ENCODE measurements at regions not wholly inside any gene's neighbourhood (a gene's known extent, or its start where the extent isn't known, plus 50 kb on each side); places are given as distances from the start of the nearest gene placed in this dataset.

DNA sequence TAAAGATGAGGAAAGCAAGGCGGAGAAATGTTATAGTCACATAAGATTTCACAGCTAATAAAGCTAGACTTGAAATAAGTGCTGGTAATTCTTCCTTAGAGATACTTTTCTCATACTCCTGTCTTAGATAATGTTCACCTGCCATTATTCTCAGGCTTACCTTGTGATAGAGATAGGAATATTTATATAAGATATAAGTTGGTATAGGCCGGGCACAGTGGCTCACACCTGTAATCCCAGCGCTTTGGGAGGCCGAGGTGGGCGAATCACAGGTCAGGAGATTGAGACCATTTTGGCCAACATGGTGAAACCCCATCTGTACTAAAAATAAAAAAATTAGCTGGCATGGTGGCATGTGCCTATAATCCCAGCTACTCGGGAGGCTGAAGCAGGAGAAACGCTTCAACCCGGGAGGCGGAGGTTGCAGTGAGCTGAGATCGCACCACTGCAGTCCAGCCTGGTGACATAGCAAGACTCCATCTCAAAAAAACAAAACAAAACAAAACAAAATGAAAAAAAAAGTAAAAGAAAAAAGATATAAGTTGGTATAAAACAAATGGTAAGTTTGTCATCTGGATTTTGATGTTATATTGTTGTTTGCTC lies 1918.4 kb downstream of the MAT2B start:
- no peak for DNase-seq (ENCODE audit: low read depth in 4 of 4, low spot score in 1 of 4)

DNA sequence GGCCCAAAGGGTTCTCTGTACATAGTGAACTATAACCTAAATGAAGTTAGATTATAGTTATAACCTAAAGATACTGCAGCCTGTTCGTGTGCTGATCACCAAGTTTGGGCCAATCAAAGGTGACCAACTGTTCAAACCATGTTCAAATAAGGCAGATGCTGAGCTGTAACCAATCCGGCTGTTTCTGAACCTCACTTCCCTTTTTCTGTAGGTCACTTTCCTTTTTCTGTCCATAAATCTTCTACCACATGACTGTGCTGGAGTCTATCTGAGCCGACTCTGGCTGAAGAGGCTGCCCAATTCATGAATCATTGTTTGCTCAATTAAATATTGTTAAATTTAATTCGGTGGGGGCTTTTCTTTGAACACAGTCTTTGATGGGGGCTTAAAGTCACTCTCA lies 1920.2 kb downstream of the MAT2B start:
- no peak for DNase-seq (ENCODE audit: low read depth in 4 of 4, low spot score in 1 of 4)

DNA sequence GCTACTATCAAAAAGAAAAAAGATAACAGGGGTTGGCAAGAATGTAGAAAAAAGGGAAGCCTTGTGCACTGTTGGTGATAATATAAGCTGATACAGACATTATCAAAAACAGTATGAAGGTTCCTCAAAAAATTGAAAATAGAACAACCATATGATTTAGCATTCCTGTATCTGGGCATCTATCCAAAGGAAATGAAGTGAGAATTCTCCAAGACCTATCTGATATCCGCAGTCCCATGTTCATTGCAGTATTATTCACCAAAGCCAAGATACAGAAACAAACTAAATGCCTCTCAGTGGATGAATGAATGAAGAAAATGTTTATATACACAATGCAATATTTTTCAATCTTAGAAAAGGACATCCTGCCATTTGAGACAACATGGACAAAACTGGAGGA lies 1943.3 kb downstream of the MAT2B start:
- DNase-seq (ENCODE audit: low read depth in 4 of 4, low spot score in 1 of 4), result no peak

DNA sequence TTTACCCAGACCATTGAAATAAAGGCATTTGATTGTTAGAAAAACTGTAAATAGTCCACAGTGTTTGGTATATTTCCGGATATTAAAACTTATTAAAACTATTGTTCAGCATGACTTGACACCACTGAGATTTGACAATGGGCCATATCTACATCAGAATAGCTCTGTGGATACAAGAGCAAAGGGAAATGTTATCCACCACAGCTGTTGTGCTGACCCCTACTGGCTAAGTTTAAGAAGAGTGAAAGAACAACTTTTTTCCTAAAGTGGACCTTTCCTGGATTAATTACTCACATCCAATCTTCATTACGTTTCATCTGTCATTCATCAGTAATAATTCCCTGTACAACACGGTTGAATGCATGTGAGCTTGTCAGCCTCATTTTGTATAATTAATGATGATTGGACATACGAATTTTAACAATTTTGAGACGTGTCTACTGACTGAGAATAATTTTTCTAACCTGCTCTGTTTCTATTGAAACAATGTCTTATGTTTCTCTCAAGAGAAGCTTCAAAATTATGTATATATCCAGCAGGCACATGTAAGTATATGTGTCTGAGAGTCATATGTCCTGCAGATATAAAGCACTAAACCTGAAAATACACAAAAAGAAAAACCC lies 1952.6 kb downstream of the MAT2B start:
- DNase-seq (ENCODE audit: low read depth in 4 of 4, low spot score in 1 of 4), result no peak

DNA sequence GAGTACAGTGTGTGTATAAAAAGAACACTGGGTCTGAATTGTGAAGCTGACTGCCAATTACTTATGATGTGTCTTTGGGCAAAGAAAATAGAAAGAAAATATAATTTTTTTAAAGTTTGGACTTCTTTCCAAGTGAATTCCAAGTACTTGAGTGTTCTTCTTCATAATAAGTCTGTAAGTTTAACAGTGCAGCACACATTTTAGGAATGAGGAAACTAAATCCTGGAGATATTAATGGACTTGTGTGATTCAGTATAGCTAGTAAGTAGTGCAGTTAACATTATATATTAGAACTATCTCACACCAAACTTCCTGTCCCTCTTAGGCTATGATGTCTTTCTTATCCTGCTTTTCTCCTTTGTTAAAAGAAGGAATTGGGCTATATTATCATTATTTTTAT lies 1953.8 kb downstream of the MAT2B start:
- DNase-seq (ENCODE audit: low read depth in 4 of 4, low spot score in 1 of 4), result no peak

- DNase-seq (ENCODE audit: low read depth in 4 of 4, low spot score in 1 of 4), result no peak
Measured at GRCh38 chr5:165460911-165461310, 1955.5 kb downstream of the MAT2B start.

- no peak for DNase-seq (ENCODE audit: low read depth in 4 of 4, low spot score in 1 of 4)
Measured at GRCh38 chr5:165477546-165477945, 1972.1 kb downstream of the MAT2B start.

DNA sequence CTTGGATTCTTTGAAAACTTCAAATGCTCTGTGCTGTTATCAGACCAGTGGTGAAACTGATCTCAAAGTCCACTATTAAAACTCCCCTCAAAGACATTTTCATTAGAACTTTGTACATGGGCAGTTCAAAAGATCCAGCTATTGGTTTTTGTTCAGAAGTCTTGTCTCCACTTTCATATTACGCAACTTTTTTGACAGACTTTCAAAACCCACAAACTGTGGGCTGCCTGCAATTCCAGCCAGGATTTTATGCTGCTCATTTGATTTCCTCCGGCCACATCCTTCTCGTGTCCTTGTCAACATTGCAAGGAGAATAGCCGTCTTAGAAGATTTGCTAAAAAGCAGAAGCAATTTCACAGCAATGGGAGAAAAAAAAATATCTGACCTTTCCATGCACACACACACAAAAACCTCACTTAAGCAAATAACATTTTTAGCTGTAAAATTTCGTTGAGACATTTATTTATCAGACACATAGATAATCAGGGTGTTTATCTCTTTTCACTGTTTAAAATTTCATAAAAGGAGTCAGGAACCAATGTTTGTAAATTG lies 1990.5 kb downstream of the MAT2B start:
- no peak for DNase-seq (ENCODE audit: low read depth in 4 of 4, low spot score in 1 of 4)

DNA sequence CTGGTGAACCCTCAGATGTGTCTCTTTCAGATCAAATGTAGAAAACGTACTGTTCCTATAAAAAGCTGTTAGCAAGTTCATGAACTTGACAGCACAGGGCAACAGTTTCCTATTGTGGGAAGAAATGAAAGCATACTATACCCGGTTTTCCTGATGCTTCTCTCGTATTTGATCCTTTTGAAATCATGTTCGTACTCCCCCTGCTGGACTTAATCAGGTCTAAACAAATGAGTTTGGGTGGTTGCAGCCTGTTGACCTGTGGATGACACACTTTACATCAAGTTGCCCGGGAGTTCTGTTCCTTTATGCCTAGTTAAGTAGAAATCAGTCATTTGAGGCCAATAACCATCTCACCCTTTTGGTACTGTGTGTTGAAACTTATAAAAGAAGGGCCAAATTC lies 1992.3 kb downstream of the MAT2B start:
- no peak for DNase-seq (ENCODE audit: low read depth in 4 of 4, low spot score in 1 of 4)

- no peak for DNase-seq (ENCODE audit: low read depth in 4 of 4, low spot score in 1 of 4)
Measured at GRCh38 chr5:165502893-165503691, 1997.7 kb downstream of the MAT2B start.

GRCh38 chr5:165504674-165505073 lies 1999.3 kb downstream of the MAT2B start:
- no peak for DNase-seq (ENCODE audit: low read depth in 4 of 4, low spot score in 1 of 4)

- DNase-seq (ENCODE audit: low read depth in 4 of 4, low spot score in 1 of 4), result no peak
Measured at GRCh38 chr5:165508286-165508685, 2002.9 kb downstream of the MAT2B start.

GRCh38 chr5:165508861-165509260 lies 2003.4 kb downstream of the MAT2B start:
- no peak for DNase-seq (ENCODE audit: low read depth in 4 of 4, low spot score in 1 of 4)

DNA sequence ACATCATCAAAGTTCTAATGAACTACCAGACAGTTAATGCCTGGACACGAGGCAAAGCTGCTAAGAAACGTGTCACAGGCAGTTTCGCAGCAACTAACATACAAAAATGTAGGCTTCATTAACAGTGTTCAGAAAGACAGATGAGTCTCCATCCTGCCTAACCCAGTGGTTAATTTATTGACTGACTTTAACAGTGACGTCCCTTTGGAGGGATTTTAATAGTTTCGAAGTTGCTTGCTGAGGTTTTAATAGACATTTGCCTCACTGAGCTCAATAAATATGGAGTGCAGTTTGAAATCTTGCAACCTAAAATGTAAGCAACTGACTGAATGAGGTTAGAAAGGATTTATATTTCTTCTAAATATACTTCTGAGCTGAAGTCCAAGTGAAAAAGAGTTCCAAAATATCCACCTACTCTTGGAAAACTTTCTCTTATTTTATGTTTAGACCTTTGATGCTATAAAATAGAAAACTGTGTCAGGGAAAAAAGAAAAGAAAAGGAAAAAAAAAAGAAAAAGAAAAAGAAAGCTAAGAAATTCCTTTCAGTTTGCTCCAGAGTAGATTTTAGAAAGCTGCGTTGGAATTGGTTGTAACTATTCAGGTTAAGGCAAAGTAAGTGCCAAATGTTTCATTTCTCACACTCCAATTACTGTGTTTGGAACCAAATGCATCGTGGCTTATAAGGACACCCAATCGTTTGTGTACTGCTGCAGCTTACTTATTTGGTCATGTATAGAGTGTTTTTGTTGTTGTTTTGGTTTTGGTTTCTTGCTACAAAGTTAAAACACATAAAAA lies 2016.6 kb downstream of the MAT2B start:
- DNase-seq (ENCODE audit: low read depth in 4 of 4, low spot score in 1 of 4), result no peak

GRCh38 chr5:165525271-165525670 lies 2019.9 kb downstream of the MAT2B start:
- DNase-seq (ENCODE audit: low read depth in 4 of 4, low spot score in 1 of 4), result no peak

DNA sequence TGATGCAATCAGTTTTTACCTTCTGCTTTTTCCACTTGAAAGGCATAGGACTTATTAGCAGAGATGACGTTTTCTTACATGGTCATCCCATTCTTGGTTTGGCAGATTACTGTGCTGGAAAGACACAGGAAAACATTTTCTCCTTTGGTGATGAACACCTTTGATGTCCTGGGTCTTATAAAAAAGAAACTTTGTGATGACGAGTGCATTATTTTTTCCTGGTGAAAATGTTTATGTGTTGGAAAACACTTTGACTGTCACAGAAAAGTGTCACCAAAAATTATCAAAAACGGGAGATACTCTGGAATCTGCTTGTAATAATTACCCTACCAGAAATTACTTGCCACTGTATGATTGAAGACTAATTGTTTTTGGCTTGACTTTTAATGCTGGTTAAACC lies 2020.9 kb downstream of the MAT2B start:
- DNase-seq (ENCODE audit: low read depth in 4 of 4, low spot score in 1 of 4), result no peak

DNA sequence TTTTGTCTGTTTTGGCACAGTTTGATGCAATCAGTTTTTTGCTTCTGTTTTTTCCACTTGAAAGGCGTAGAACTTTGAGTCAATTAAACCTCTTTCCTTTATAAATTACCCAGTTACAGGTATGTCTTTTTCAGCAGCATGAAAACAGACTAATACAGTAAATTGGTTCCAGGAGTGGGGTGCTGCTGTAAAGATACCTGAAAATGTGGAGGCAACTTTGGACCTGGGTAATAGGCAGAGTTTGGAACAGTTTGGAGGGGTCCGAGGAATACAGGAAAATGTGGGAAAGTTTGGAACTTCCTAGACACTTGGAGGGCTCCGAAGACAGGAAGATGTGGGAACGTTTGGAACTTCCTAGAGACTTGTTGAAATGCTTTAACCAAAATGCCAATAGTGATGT lies 2022.2 kb downstream of the MAT2B start:
- no peak for DNase-seq (ENCODE audit: low read depth in 4 of 4, low spot score in 1 of 4)

GRCh38 chr5:165538065-165538464 lies 2032.6 kb downstream of the MAT2B start:
- no peak for DNase-seq (ENCODE audit: low read depth in 4 of 4, low spot score in 1 of 4)

GRCh38 chr5:165559645-165560044 lies 2054.2 kb downstream of the MAT2B start:
- DNase-seq (ENCODE audit: low read depth in 4 of 4, low spot score in 1 of 4), result no peak

GRCh38 chr5:165560648-165561047 lies 2055.2 kb downstream of the MAT2B start:
- no peak for DNase-seq (ENCODE audit: low read depth in 4 of 4, low spot score in 1 of 4)

GRCh38 chr5:165565911-165566310 lies 2060.5 kb downstream of the MAT2B start:
- no peak for DNase-seq (ENCODE audit: low read depth in 4 of 4, low spot score in 1 of 4)
